ENCODE measurements at regions not wholly inside any gene's neighbourhood (a gene's known extent, or its start where the extent isn't known, plus 50 kb on each side); places are given as distances from the start of the nearest gene placed in this dataset.

DNA sequence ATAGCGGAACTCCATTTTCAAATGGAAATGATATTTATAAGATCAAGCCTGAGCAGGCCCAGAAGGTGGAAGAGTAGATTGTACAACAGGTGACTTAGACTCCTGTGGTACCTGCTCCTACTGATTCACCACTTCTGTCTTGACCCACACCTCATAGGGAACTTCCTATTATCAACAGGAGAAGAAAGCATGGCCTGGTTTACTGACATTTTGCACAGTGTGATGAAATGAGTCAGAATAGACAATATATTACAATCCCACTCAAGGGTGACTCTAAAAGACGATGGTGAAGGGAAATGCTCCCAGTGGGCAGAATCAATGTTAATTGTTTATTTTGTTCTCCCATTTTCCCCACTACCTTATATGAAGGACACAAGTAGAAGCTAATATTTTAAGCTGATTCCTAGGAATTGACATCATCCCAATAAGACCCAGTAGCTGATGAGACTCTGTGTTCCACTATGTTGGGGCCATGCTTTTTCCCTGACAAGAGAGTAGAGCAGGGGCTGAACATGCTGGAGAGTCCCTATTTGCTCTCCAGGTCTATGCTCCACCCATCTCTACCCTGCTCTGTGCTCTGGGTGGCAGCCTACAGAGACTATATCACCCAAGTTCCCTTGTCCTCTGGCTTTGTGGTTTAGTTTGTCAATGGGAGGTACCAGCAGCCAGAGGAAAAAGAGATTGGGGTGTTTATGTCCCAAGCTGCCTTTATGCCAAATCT, 163.4 kb upstream of the FSTL4 start:
- TF ChIP-seq, protein P1, sequence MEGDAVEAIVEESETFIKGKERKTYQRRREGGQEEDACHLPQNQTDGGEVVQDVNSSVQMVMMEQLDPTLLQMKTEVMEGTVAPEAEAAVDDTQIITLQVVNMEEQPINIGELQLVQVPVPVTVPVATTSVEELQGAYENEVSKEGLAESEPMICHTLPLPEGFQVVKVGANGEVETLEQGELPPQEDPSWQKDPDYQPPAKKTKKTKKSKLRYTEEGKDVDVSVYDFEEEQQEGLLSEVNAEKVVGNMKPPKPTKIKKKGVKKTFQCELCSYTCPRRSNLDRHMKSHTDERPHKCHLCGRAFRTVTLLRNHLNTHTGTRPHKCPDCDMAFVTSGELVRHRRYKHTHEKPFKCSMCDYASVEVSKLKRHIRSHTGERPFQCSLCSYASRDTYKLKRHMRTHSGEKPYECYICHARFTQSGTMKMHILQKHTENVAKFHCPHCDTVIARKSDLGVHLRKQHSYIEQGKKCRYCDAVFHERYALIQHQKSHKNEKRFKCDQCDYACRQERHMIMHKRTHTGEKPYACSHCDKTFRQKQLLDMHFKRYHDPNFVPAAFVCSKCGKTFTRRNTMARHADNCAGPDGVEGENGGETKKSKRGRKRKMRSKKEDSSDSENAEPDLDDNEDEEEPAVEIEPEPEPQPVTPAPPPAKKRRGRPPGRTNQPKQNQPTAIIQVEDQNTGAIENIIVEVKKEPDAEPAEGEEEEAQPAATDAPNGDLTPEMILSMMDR (IDR thresholded peaks at IDR 0.05) = no peak
- TF ChIP-seq POLR2A (IDR thresholded peaks at IDR 0.05) = no peak

Measured in tibial nerve (tissue), 3 donors.